ENCODE measurements at regions not wholly inside any gene's neighbourhood (a gene's known extent, or its start where the extent isn't known, plus 50 kb on each side); places are given as distances from the start of the nearest gene placed in this dataset.

DNA sequence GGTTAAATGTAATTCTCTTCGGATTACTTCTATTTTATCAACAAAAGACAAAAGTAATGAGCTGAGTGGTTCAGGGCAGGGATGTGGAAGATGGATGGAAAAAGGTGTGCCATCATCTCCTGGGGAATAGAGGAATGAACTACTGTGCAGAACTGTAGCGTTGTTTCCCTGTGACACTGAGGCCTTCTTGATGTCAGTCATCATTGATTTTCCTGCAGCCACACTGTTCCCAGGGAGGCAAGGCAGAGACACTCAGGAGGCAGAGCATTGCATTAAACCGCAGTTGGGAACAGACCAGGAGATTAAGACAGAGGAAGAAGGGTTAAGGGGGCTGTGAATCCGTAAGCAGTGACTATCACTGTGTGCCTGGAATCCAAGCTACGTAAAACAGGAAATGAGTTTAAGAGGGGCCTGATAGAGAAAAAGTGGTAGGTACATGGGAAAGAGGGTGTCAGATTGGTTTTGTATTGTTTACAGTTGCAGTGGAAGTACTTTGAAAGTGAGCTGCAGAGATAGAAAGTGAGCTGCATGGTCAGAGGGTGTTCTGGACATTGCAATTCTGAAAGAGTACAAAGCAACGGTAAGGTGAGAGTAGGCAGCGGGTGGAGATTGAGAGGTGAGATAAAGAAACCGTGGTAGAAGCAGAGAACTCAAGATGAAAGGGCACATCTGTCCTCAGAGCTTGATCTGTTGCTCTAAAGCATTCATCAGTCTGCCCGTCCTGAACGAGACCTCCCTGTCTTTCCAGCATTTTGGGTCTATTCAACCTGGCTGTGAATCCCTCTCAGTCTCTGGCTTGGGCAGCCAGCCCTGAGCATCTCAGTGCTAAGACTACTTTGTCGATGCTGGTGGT is 793.4 kb upstream of the CELF4 start:
- Histone ChIP-seq H3K27me3 (ENCODE audit: control insufficient read depth in 1 of 2, insufficient read depth in 2 of 2, low read length in 2 of 2) (no peaks in the 10 kb centered on the region), H3K36me3 (ENCODE audit: control insufficient read depth in 2 of 2, insufficient read depth in 2 of 2, low read length in 2 of 2) (no peaks in the 10 kb centered on the region), H3K4me1 (ENCODE audit: control insufficient read depth, insufficient read depth, low read length) (no peaks in the 10 kb centered on the region), H3K4me3 (ENCODE audit: low read length in 2 of 2) (no peak overlapping the region), H3K27ac (ENCODE audit: low read length) (no peak overlapping the region), H3K9ac (ENCODE audit: low read length in 2 of 2) (no peak overlapping the region), H3K9me3 (ENCODE audit: control insufficient read depth in 2 of 2, low read length in 2 of 2) (peaks cover 0 to 3% of the 10 kb centered on the region in 2 donors)

DNA sequence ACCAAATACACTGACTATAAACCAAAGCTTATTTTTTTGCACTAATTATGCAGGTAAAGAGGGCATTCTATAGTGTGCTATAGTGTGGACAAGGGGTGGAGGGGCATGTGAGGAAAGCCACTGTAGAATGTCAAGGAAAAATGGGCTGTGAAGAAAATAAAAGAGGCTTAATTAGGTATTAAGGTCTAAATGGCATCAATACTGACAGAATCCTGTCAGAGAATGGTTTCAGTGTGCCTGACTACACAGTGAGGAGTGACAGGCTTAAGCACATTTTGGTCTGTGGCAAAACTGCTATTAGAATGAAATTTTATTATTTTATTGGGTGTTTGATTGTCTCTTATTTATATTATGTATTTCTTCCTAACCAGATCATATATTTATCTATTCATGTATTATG is 787.6 kb upstream of the CELF4 start:
- peaks cover 0 to 3% of the 10 kb centered on the region in 2 donors for H3K9me3 ChIP-seq (ENCODE audit: control insufficient read depth in 2 of 2, low read length in 2 of 2)
- no peak overlapping the region for H3K9ac ChIP-seq (ENCODE audit: low read length in 2 of 2)
- no peaks in the 10 kb centered on the region for H3K36me3 ChIP-seq (ENCODE audit: control insufficient read depth in 2 of 2, insufficient read depth in 2 of 2, low read length in 2 of 2)
- no peaks in the 10 kb centered on the region for H3K27me3 ChIP-seq (ENCODE audit: control insufficient read depth in 1 of 2, insufficient read depth in 2 of 2, low read length in 2 of 2)
- H3K27ac ChIP-seq (ENCODE audit: low read length) = no peak overlapping the region
- H3K4me1 ChIP-seq (ENCODE audit: control insufficient read depth, insufficient read depth, low read length) = no peaks in the 10 kb centered on the region
- no peak overlapping the region for H3K4me3 ChIP-seq (ENCODE audit: low read length in 2 of 2)

GRCh38 chr18:38350141-38350540 is 784.5 kb upstream of the CELF4 start:
- no peak overlapping the region for H3K4me3 ChIP-seq (ENCODE audit: low read length in 2 of 2)
- no peaks in the 10 kb centered on the region for H3K4me1 ChIP-seq (ENCODE audit: control insufficient read depth, insufficient read depth, low read length)
- no peak overlapping the region for H3K27ac ChIP-seq (ENCODE audit: low read length)
- H3K27me3 ChIP-seq (ENCODE audit: control insufficient read depth in 1 of 2, insufficient read depth in 2 of 2, low read length in 2 of 2) = no peaks in the 10 kb centered on the region
- H3K9me3 ChIP-seq (ENCODE audit: control insufficient read depth in 2 of 2, low read length in 2 of 2) = no peaks in the 10 kb centered on the region
- H3K9ac ChIP-seq (ENCODE audit: low read length in 2 of 2) = no peak overlapping the region
- H3K36me3 ChIP-seq (ENCODE audit: control insufficient read depth in 2 of 2, insufficient read depth in 2 of 2, low read length in 2 of 2) = no peaks in the 10 kb centered on the region

DNA sequence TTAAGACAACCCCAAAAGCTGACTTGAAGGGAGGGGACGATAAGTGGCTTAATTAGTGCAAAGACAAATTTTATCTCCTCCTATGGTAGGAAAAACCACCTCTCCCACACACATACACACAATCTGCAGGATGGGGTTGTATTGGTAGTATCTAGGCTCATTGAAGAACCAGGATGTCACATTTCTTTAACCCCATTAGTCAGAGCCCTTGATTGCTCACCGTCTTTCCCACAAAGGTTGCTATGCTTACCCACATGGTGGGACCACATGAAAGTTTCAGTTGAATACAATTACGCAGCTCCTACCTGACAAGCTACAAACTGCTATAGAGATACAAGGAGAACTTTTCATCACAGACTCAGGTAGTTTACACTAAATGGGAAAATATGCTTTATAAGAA is 765.0 kb upstream of the CELF4 start:
- no peaks in the 10 kb centered on the region for H3K27me3 ChIP-seq (ENCODE audit: control insufficient read depth in 1 of 2, insufficient read depth in 2 of 2, low read length in 2 of 2)
- no peaks in the 10 kb centered on the region for H3K9me3 ChIP-seq (ENCODE audit: control insufficient read depth in 2 of 2, low read length in 2 of 2)
- H3K4me3 ChIP-seq (ENCODE audit: low read length in 2 of 2) = no peak overlapping the region
- H3K4me1 ChIP-seq (ENCODE audit: control insufficient read depth, insufficient read depth, low read length) = no peaks in the 10 kb centered on the region
- no peak overlapping the region for H3K9ac ChIP-seq (ENCODE audit: low read length in 2 of 2)
- H3K36me3 ChIP-seq (ENCODE audit: control insufficient read depth in 2 of 2, insufficient read depth in 2 of 2, low read length in 2 of 2) = no peaks in the 10 kb centered on the region
- H3K27ac ChIP-seq (ENCODE audit: low read length) = no peak overlapping the region

GRCh38 chr18:38329145-38329544 is 763.5 kb upstream of the CELF4 start:
- no peak overlapping the region for H3K27ac ChIP-seq (ENCODE audit: low read length)
- no peaks in the 10 kb centered on the region for H3K36me3 ChIP-seq (ENCODE audit: control insufficient read depth in 2 of 2, insufficient read depth in 2 of 2, low read length in 2 of 2)
- H3K9ac ChIP-seq (ENCODE audit: low read length in 2 of 2) = no peak overlapping the region
- no peaks in the 10 kb centered on the region for H3K9me3 ChIP-seq (ENCODE audit: control insufficient read depth in 2 of 2, low read length in 2 of 2)
- H3K4me1 ChIP-seq (ENCODE audit: control insufficient read depth, insufficient read depth, low read length) = no peaks in the 10 kb centered on the region
- H3K27me3 ChIP-seq (ENCODE audit: control insufficient read depth in 1 of 2, insufficient read depth in 2 of 2, low read length in 2 of 2) = no peaks in the 10 kb centered on the region
- no peak overlapping the region for H3K4me3 ChIP-seq (ENCODE audit: low read length in 2 of 2)

DNA sequence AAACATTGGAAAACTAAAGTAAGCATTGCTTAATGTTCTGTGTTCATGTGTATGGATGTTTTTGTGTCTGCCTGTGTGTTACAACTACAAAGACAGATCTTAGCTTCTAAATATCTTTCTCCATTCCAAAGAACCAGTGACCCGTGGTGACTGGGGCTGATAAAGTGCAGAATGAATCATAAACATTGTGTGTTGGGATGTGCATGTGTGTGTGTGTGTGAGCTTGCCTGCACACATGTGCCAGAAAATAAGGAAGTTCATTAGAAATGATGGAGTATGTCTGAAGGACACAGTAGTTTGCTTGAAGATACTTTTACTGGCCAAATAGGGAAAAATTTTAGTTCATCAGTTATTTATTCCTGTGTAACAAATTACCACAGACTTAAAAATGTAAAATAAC is 756.6 kb upstream of the CELF4 start:
- H3K27ac ChIP-seq (ENCODE audit: low read length) = no peak overlapping the region
- no peaks in the 10 kb centered on the region for H3K4me1 ChIP-seq (ENCODE audit: control insufficient read depth, insufficient read depth, low read length)
- no peak overlapping the region for H3K4me3 ChIP-seq (ENCODE audit: low read length in 2 of 2)
- no peak overlapping the region for H3K9ac ChIP-seq (ENCODE audit: low read length in 2 of 2)
- no peaks in the 10 kb centered on the region for H3K36me3 ChIP-seq (ENCODE audit: control insufficient read depth in 2 of 2, insufficient read depth in 2 of 2, low read length in 2 of 2)
- no peaks in the 10 kb centered on the region for H3K27me3 ChIP-seq (ENCODE audit: control insufficient read depth in 1 of 2, insufficient read depth in 2 of 2, low read length in 2 of 2)
- H3K9me3 ChIP-seq (ENCODE audit: control insufficient read depth in 2 of 2, low read length in 2 of 2) = peaks cover 0 to 3% of the 10 kb centered on the region in 2 donors

GRCh38 chr18:38321262-38321661 is 755.7 kb upstream of the CELF4 start:
- H3K4me3 ChIP-seq (ENCODE audit: low read length in 2 of 2) = no peak overlapping the region
- no peak overlapping the region for H3K27ac ChIP-seq (ENCODE audit: low read length)
- no peak overlapping the region for H3K9ac ChIP-seq (ENCODE audit: low read length in 2 of 2)
- H3K4me1 ChIP-seq (ENCODE audit: control insufficient read depth, insufficient read depth, low read length) = no peaks in the 10 kb centered on the region
- H3K27me3 ChIP-seq (ENCODE audit: control insufficient read depth in 1 of 2, insufficient read depth in 2 of 2, low read length in 2 of 2) = no peaks in the 10 kb centered on the region
- H3K36me3 ChIP-seq (ENCODE audit: control insufficient read depth in 2 of 2, insufficient read depth in 2 of 2, low read length in 2 of 2) = no peaks in the 10 kb centered on the region
- peaks cover 0 to 3% of the 10 kb centered on the region in 2 donors for H3K9me3 ChIP-seq (ENCODE audit: control insufficient read depth in 2 of 2, low read length in 2 of 2)

GRCh38 chr18:38318416-38318815 is 752.8 kb upstream of the CELF4 start:
- H3K27me3 ChIP-seq (ENCODE audit: control insufficient read depth in 1 of 2, insufficient read depth in 2 of 2, low read length in 2 of 2) = no peaks in the 10 kb centered on the region
- H3K27ac ChIP-seq (ENCODE audit: low read length) = no peak overlapping the region
- H3K9ac ChIP-seq (ENCODE audit: low read length in 2 of 2) = no peak overlapping the region
- H3K36me3 ChIP-seq (ENCODE audit: control insufficient read depth in 2 of 2, insufficient read depth in 2 of 2, low read length in 2 of 2) = no peaks in the 10 kb centered on the region
- peaks cover 0 to 3% of the 10 kb centered on the region in 2 donors for H3K9me3 ChIP-seq (ENCODE audit: control insufficient read depth in 2 of 2, low read length in 2 of 2)
- H3K4me1 ChIP-seq (ENCODE audit: control insufficient read depth, insufficient read depth, low read length) = no peaks in the 10 kb centered on the region
- H3K4me3 ChIP-seq (ENCODE audit: low read length in 2 of 2) = no peak overlapping the region

- Histone ChIP-seq H3K27me3 (ENCODE audit: control insufficient read depth in 1 of 2, insufficient read depth in 2 of 2, low read length in 2 of 2) (no peaks in the 10 kb centered on the region), H3K9ac (ENCODE audit: low read length in 2 of 2) (no peak overlapping the region), H3K4me1 (ENCODE audit: control insufficient read depth, insufficient read depth, low read length) (no peaks in the 10 kb centered on the region), H3K36me3 (ENCODE audit: control insufficient read depth in 2 of 2, insufficient read depth in 2 of 2, low read length in 2 of 2) (no peaks in the 10 kb centered on the region), H3K4me3 (ENCODE audit: low read length in 2 of 2) (no peak overlapping the region), H3K27ac (ENCODE audit: low read length) (no peak overlapping the region), H3K9me3 (ENCODE audit: control insufficient read depth in 2 of 2, low read length in 2 of 2) (no peaks in the 10 kb centered on the region)
Observed at GRCh38 chr18:38313831-38314230, 748.2 kb upstream of the CELF4 start.

- no peak overlapping the region for H3K4me3 ChIP-seq (ENCODE audit: low read length in 2 of 2)
- H3K27ac ChIP-seq (ENCODE audit: low read length) = no peak overlapping the region
- H3K36me3 ChIP-seq (ENCODE audit: control insufficient read depth in 2 of 2, insufficient read depth in 2 of 2, low read length in 2 of 2) = no peaks in the 10 kb centered on the region
- no peaks in the 10 kb centered on the region for H3K27me3 ChIP-seq (ENCODE audit: control insufficient read depth in 1 of 2, insufficient read depth in 2 of 2, low read length in 2 of 2)
- H3K9me3 ChIP-seq (ENCODE audit: control insufficient read depth in 2 of 2, low read length in 2 of 2) = no peaks in the 10 kb centered on the region
- H3K4me1 ChIP-seq (ENCODE audit: control insufficient read depth, insufficient read depth, low read length) = no peaks in the 10 kb centered on the region
- H3K9ac ChIP-seq (ENCODE audit: low read length in 2 of 2) = no peak overlapping the region
Observed at GRCh38 chr18:38312532-38312931, 746.9 kb upstream of the CELF4 start.

GRCh38 chr18:38310936-38311335 is 745.3 kb upstream of the CELF4 start:
- Histone ChIP-seq H3K9ac (ENCODE audit: low read length in 2 of 2) (no peak overlapping the region), H3K27ac (ENCODE audit: low read length) (no peak overlapping the region), H3K4me1 (ENCODE audit: control insufficient read depth, insufficient read depth, low read length) (no peaks in the 10 kb centered on the region), H3K9me3 (ENCODE audit: control insufficient read depth in 2 of 2, low read length in 2 of 2) (no peaks in the 10 kb centered on the region), H3K4me3 (ENCODE audit: low read length in 2 of 2) (no peak overlapping the region), H3K27me3 (ENCODE audit: control insufficient read depth in 1 of 2, insufficient read depth in 2 of 2, low read length in 2 of 2) (no peaks in the 10 kb centered on the region), H3K36me3 (ENCODE audit: control insufficient read depth in 2 of 2, insufficient read depth in 2 of 2, low read length in 2 of 2) (no peaks in the 10 kb centered on the region)

All from stomach smooth muscle (tissue), 2 donors.